H1 (cell line): ENCODE measurements at regions not wholly inside any gene's neighbourhood (a gene's known extent, or its start where the extent isn't known, plus 50 kb on each side); places are given as distances from the start of the nearest gene placed in this dataset.

Experiments used
- CTCF ChIA-PET: fragments of 300-600 bp; sonication (Branson Sonifier 250); formaldehyde crosslinking; loops from one replicate; lab custom pipeline; 2021; ENCODE audit not compliant: partially characterized antibody; lab: Charles Lee
- POLR2A ChIA-PET: fragments of 300-600 bp; sonication (Branson Sonifier 250); formaldehyde crosslinking; loops from one replicate; lab custom pipeline; 2021; ENCODE audit warnings: inconsistent platforms; ENCODE audit not compliant: partially characterized antibody; lab: Charles Lee
- DNase-seq, 2 experiments: peaks; one replicate each; pipeline versions ENCODE4 v3.0.0 to v3.0.0-alpha.2; 2010 to 2022; ENCODE audit warnings: low spot score in 2 of 2, low read depth in 1 of 2, mixed read lengths in 1 of 2
- FAIRE-seq: peaks from 2 replicates; lab custom pipeline; 2011; peaks lifted over from hg19 to GRCh38; lab: Jason Lieb, UNC
- H2AFZ ChIP-seq: 2 replicates; pipeline ENCODE4 v1.8.1; 2012; ENCODE audit warnings: low read length, inconsistent platforms
- H2AK5ac ChIP-seq: 2 replicates; pipeline ENCODE4 v1.6.1; 2013; ENCODE audit warnings: low read depth, low read length
- H2BK120ac ChIP-seq: replicated peaks from 2 replicates; pipeline ENCODE3; 2013; ENCODE audit warnings: low read depth, low read length, inconsistent platforms
- H2BK12ac ChIP-seq: 2 replicates; pipeline ENCODE4 v1.6.1; 2013; ENCODE audit warnings: low read depth, low read length
- H2BK15ac ChIP-seq: 2 replicates; pipeline ENCODE4 v1.6.1; 2013; ENCODE audit warnings: low read length
- H2BK20ac ChIP-seq: 2 replicates; pipeline ENCODE4 v1.6.1; 2013; ENCODE audit warnings: low read length
- H2BK5ac ChIP-seq: 2 replicates; pipeline ENCODE4 v1.6.1; 2013; ENCODE audit warnings: low read depth, low read length
- H3K14ac ChIP-seq: 2 replicates; pipeline ENCODE4 v1.6.1; 2013; ENCODE audit warnings: inconsistent platforms; ENCODE audit not compliant: insufficient read length
- H3K18ac ChIP-seq: 2 replicates; pipeline ENCODE4 v1.6.1; 2013; ENCODE audit warnings: low read length; ENCODE audit errors: extremely low read depth
- H3K23ac ChIP-seq: 2 replicates; pipeline ENCODE4 v1.6.1; 2013; ENCODE audit warnings: inconsistent platforms; ENCODE audit not compliant: insufficient read length
- H3K23me2 ChIP-seq: 2 replicates; pipeline ENCODE4 v1.6.1; 2013; ENCODE audit warnings: low read depth, low read length
- H3K27ac ChIP-seq: 2 replicates; pipeline ENCODE4 v1.6.1; 2011; ENCODE audit warnings: low read depth, low read length, inconsistent platforms
- H3K27me3 ChIP-seq, 4 experiments: replicated peaks in 1 of 4; 1 replicate in 1 of 4; 2 replicates in 3 of 4; pipeline versions ENCODE4 v1.6.1 to v1.8.1; 2011 to 2013; ENCODE audit warnings: low read length in 3 of 4, mild to moderate bottlenecking in 3 of 4, inconsistent platforms in 2 of 4, mixed read lengths in 2 of 4, moderate library complexity in 1 of 4; ENCODE audit not compliant: control insufficient read depth in 3 of 4, insufficient read depth in 3 of 4; ENCODE audit errors: extremely low read depth in 1 of 4
- H3K36me3 ChIP-seq, 4 experiments: 2 replicates each; pipeline versions ENCODE4 v1.6.1 to v1.8.1; 2011 to 2013; ENCODE audit warnings: mild to moderate bottlenecking in 4 of 4, low read length in 3 of 4, moderate library complexity in 2 of 4, control low read depth in 1 of 4, inconsistent platforms in 1 of 4; ENCODE audit not compliant: insufficient read depth in 4 of 4, control insufficient read depth in 2 of 4
- H3K4ac ChIP-seq: replicated peaks from 2 replicates; pipeline ENCODE3; 2013; ENCODE audit warnings: low read length, low read depth, mixed read lengths, inconsistent platforms; ENCODE audit not compliant: insufficient read length
- H3K4me1 ChIP-seq, 4 experiments: replicated peaks in 1 of 4; 1 replicate in 1 of 4; 2 replicates in 3 of 4; pipeline versions ENCODE4 v1.6.1 to v1.8.1; 2011 to 2013; ENCODE audit warnings: low read length in 3 of 4, inconsistent platforms in 2 of 4, mixed read lengths in 1 of 4; ENCODE audit not compliant: insufficient read depth in 4 of 4, control insufficient read depth in 3 of 4
- H3K4me2 ChIP-seq, 2 experiments: 2 replicates each; pipeline versions ENCODE4 v1.6.1 to v1.8.1; 2011 to 2013; ENCODE audit warnings: low read depth in 2 of 2, low read length in 2 of 2, control low read depth in 1 of 2, inconsistent platforms in 1 of 2, mild to moderate bottlenecking in 1 of 2; ENCODE audit not compliant: insufficient read depth in 1 of 2
- H3K4me3 ChIP-seq, 4 experiments: fragments of 200-600, 300-600 bp in 1 of 4; sonication (generic), shearing (Covaris generic), sonication (Bioruptor Twin) in 1 of 4; 2 replicates each; pipeline versions ENCODE4 v1.5.1 to v1.8.1; 2011 to 2016; ENCODE audit warnings: low read length in 4 of 4, low read depth in 3 of 4, control low read depth in 2 of 4, inconsistent platforms in 2 of 4, mild to moderate bottlenecking in 2 of 4, mixed read lengths in 1 of 4, moderate library complexity in 1 of 4; ENCODE audit not compliant: insufficient read depth in 2 of 4; ENCODE audit errors: extremely low read depth in 1 of 4
- H3K56ac ChIP-seq: replicated peaks from 2 replicates; pipeline ENCODE3; 2013; ENCODE audit warnings: low read depth, mild to moderate bottlenecking, mixed read lengths, low read length, inconsistent platforms; ENCODE audit not compliant: insufficient read length
- H3K79me1 ChIP-seq: 2 replicates; pipeline ENCODE4 v1.6.1; 2013; ENCODE audit warnings: low read depth, low read length, control low read depth
- H3K79me2 ChIP-seq, 2 experiments: 2 replicates each; pipeline versions ENCODE4 v1.6.1 to v1.8.1; 2012 to 2013; ENCODE audit warnings: low read length in 2 of 2, mild to moderate bottlenecking in 2 of 2, inconsistent platforms in 1 of 2; ENCODE audit not compliant: insufficient read depth in 2 of 2, control insufficient read depth in 1 of 2
- H3K9ac ChIP-seq, 4 experiments: replicated peaks in 1 of 4; 1 replicate in 1 of 4; 2 replicates in 3 of 4; pipeline versions ENCODE4 v1.6.1 to v1.8.1; 2011 to 2013; ENCODE audit warnings: low read depth in 3 of 4, low read length in 3 of 4, control low read depth in 2 of 4, mild to moderate bottlenecking in 2 of 4, moderate library complexity in 2 of 4, inconsistent platforms in 1 of 4; ENCODE audit errors: extremely low read depth in 1 of 4
- H3K9me3 ChIP-seq, 2 experiments: 2 replicates each; pipeline versions ENCODE4 v1.6.1 to v1.8.1; 2012 to 2013; ENCODE audit warnings: mild to moderate bottlenecking in 2 of 2, moderate library complexity in 2 of 2, control low read depth in 1 of 2, inconsistent platforms in 1 of 2, low read depth in 1 of 2, low read length in 1 of 2, mixed read lengths in 1 of 2; ENCODE audit not compliant: insufficient read depth in 2 of 2
- H4K20me1 ChIP-seq, 2 experiments: replicated peaks in 1 of 2; 2 replicates each; pipeline versions ENCODE3 to v1.8.1; 2011 to 2013; ENCODE audit warnings: inconsistent platforms in 2 of 2, low read length in 2 of 2, mild to moderate bottlenecking in 1 of 2; ENCODE audit not compliant: insufficient read depth in 2 of 2, control insufficient read depth in 1 of 2
- H4K5ac ChIP-seq: 2 replicates; pipeline ENCODE4 v1.6.1; 2013; ENCODE audit warnings: low read length, low read depth, mixed read lengths, inconsistent platforms; ENCODE audit not compliant: insufficient read length
- H4K8ac ChIP-seq: 2 replicates; pipeline ENCODE4 v1.8.0; 2013; ENCODE audit warnings: mild to moderate bottlenecking, moderate library complexity, low read length, inconsistent platforms; ENCODE audit not compliant: insufficient read depth; ENCODE audit errors: extremely low read depth
- H4K91ac ChIP-seq: replicated peaks from 2 replicates; pipeline ENCODE3; 2013; ENCODE audit warnings: low read length, mixed read lengths, inconsistent platforms; ENCODE audit not compliant: insufficient read length
- SP2 ChIP-seq: IDR thresholded peaks from 2 replicates; pipeline ENCODE4 v1.6.1; 2012; ENCODE audit warnings: mild to moderate bottlenecking, low read length, inconsistent platforms
- WGBS, 2 experiments: shearing (Covaris generic) in 1 of 2; methylation state at CpG; one replicate each; pipeline versions ENCODE4 v1.1.6 to v1.1.7; 2013 to 2015; ENCODE audit warnings: low lambda C conversion rate in 2 of 2, mixed read lengths in 2 of 2, inconsistent platforms in 1 of 2, low coverage in 1 of 2, missing lambda C conversion rate in 1 of 2; ENCODE audit not compliant: insufficient replicate concordance in 2 of 2, insufficient coverage in 1 of 2, insufficient read length in 1 of 2; ENCODE audit errors: extremely low coverage in 1 of 2, missing lambda C conversion rate in 1 of 2; 5-methylcytosine and 5-hydroxymethylcytosine counted together

- H2BK15ac ChIP-seq = no peak overlapping the region
- no peak overlapping the region for H3K4ac ChIP-seq
- 86% methylated on average over 23 of the region's 24 CpGs; no CpG with 5 or more reads in 1 of the 2 experiments for WGBS, 2 experiments
- peak overlapping the region; percentile 49 for H4K91ac ChIP-seq
- FAIRE-seq (no peak), DNase-seq (no peak)
- H2AK5ac ChIP-seq = no peak overlapping the region; the same call in 1 of the 2 replicates
- no peak overlapping the region for H2BK5ac ChIP-seq
- CTCF ChIA-PET = interaction anchor here (0.7 to 2.0 kb wide), 9 partner anchors 10 to 416 kb away, joined by 3 to 5 read pairs (median 4); no protein-coding TSS in a partner anchor
- H3K14ac ChIP-seq = no peak overlapping the region
- no peaks in the 10 kb centered on the region for H3K36me3 ChIP-seq
- no peak overlapping the region for H2AFZ ChIP-seq
- H4K8ac ChIP-seq = peak overlapping the region; percentile 16; the same call in 1 of the 2 replicates
- H3K4me1 ChIP-seq = peaks cover 6 to 10% (median 10%) of the 10 kb centered on the region in 4 experiments
- POLR2A ChIA-PET = interaction anchor here (1.3 kb wide), 1 partner anchor 87 kb away, joined by 4 read pairs; no protein-coding TSS in a partner anchor
- no peak overlapping the region for H3K18ac ChIP-seq
- H3K4me3 ChIP-seq = no peak overlapping the region
- H3K79me1 ChIP-seq = no peaks in the 10 kb centered on the region
- no peaks in the 10 kb centered on the region for H3K23me2 ChIP-seq
- H4K20me1 ChIP-seq = no peaks in the 10 kb centered on the region
- H4K5ac ChIP-seq = no peak overlapping the region
- no peak overlapping the region for H3K4me2 ChIP-seq
- H2BK20ac ChIP-seq = no peak overlapping the region
- H2BK120ac ChIP-seq = no peak overlapping the region
- H3K56ac ChIP-seq = no peak overlapping the region
- no peak overlapping the region for H3K27ac ChIP-seq
- H3K9me3 ChIP-seq = no peaks in the 10 kb centered on the region; a peak in 1 of 4 replicates
- no peak overlapping the region for H2BK12ac ChIP-seq
- no peak overlapping the region for H3K9ac ChIP-seq
- no peak overlapping the region for H3K23ac ChIP-seq
- no peaks in the 10 kb centered on the region for H3K79me2 ChIP-seq
- H3K27me3 ChIP-seq = no peaks in the 10 kb centered on the region; a peak in 1 of 7 replicates
- TF ChIP-seq SP2 = no peak
These were observed 88.6 kb downstream of the RTL6 start for GRCh38 chr22:44409211-44409973.
